Common myeloid progenitor, CD34-positive (primary cell): ENCODE measurements at regions not wholly inside any gene's neighbourhood (a gene's known extent, or its start where the extent isn't known, plus 50 kb on each side); places are given as distances from the start of the nearest gene placed in this dataset.

ENCODE experiments used
- CTCF ChIA-PET: fragments of 350-600 bp; sonication (Branson Sonifier 250); formaldehyde crosslinking; loops from one replicate; lab custom pipeline; 2021; ENCODE audit warnings: antibody characterized with exemption; lab: Charles Lee
- POLR2A ChIA-PET: fragments of 350-600 bp; sonication (Branson Sonifier 250); formaldehyde crosslinking; loops from one replicate; lab custom pipeline; 2021; ENCODE audit warnings: antibody characterized with exemption; lab: Charles Lee
- DNase-seq, 3 donors: peaks; one replicate each; pipeline versions ENCODE4 v3.0.0 to v3.0.0-alpha.2; 2013
- H3K27ac ChIP-seq, 2 experiments: 1 replicate in 1 of 2; 2 replicates in 1 of 2; pipeline ENCODE4 v1.7.0; 2013; ENCODE audit warnings: inconsistent platforms in 2 of 2, low read length in 2 of 2, mild to moderate bottlenecking in 2 of 2, low read depth in 1 of 2, moderate library complexity in 1 of 2; ENCODE audit not compliant: severe bottlenecking in 2 of 2, insufficient read depth in 1 of 2, poor library complexity in 1 of 2
- H3K27me3 ChIP-seq, 5 experiments: replicated peaks in 2 of 5; 1 replicate in 3 of 5; 2 replicates in 2 of 5; pipeline versions ENCODE4 v1.6.1 to v1.7.0; 2013; ENCODE audit warnings: low read length in 4 of 5, mild to moderate bottlenecking in 2 of 5, moderate library complexity in 2 of 5, inconsistent platforms in 1 of 5; ENCODE audit not compliant: insufficient read depth in 5 of 5, control insufficient read depth in 4 of 5
- H3K36me3 ChIP-seq, 4 experiments: 1 replicate in 2 of 4; 2 replicates in 2 of 4; pipeline versions ENCODE4 v1.6.1 to v1.7.0; 2013; ENCODE audit warnings: low read length in 3 of 4, control low read depth in 1 of 4, mild to moderate bottlenecking in 1 of 4; ENCODE audit not compliant: control insufficient read depth in 4 of 4, insufficient read depth in 4 of 4
- H3K4me1 ChIP-seq, 4 experiments: 1 replicate in 3 of 4; 2 replicates in 1 of 4; pipeline versions ENCODE4 v1.6.1 to v1.7.1; 2013; ENCODE audit warnings: low read length in 3 of 4, mild to moderate bottlenecking in 3 of 4, control low read depth in 1 of 4, inconsistent platforms in 1 of 4, moderate library complexity in 1 of 4; ENCODE audit not compliant: control insufficient read depth in 4 of 4, insufficient read depth in 4 of 4; ENCODE audit errors: control extremely low read depth in 1 of 4
- H3K4me3 ChIP-seq, 7 experiments: 1 replicate in 4 of 7; 2 replicates in 3 of 7; pipeline versions ENCODE4 v1.5.1 to v1.7.0; 2013; ENCODE audit warnings: mild to moderate bottlenecking in 7 of 7, low read length in 6 of 7, moderate library complexity in 6 of 7, inconsistent platforms in 2 of 7, low read depth in 2 of 7, control low read depth in 1 of 7; ENCODE audit not compliant: insufficient read depth in 4 of 7, control insufficient read depth in 1 of 7; ENCODE audit errors: extremely low read depth in 1 of 7
- H3K9me3 ChIP-seq, 5 experiments: 1 replicate in 4 of 5; 2 replicates in 1 of 5; pipeline versions ENCODE4 v1.6.1 to v1.7.1; 2013; ENCODE audit warnings: low read length in 4 of 5, mild to moderate bottlenecking in 2 of 5, inconsistent platforms in 1 of 5, low read depth in 1 of 5, moderate library complexity in 1 of 5; ENCODE audit not compliant: control insufficient read depth in 4 of 5, insufficient read depth in 2 of 5; ENCODE audit errors: control extremely low read depth in 1 of 5
- WGBS: methylation state at CpG from one replicate; pipeline ENCODE4 v1.1.5; 2013; ENCODE audit not compliant: insufficient coverage; 5-methylcytosine and 5-hydroxymethylcytosine counted together

- H3K4me1 ChIP-seq, result peaks cover 0 to 62% (median 46%) of the 10 kb centered on the region in 4 experiments
- H3K36me3 ChIP-seq, result no peaks in the 10 kb centered on the region
- H3K4me3 ChIP-seq, result no peak overlapping the region
- no peaks in the 10 kb centered on the region for H3K9me3 ChIP-seq
- ChIA-PET POLR2A (no interaction called here), CTCF (interaction anchor here (0.9 to 1.2 kb wide), 5 partner anchors 16 to 101 kb away, joined by 3 to 4 read pairs (median 3); no protein-coding TSS in a partner anchor)
- WGBS, result 97% methylated on average over 7 of the region's 7 CpGs
- H3K27me3 ChIP-seq, result no peaks in the 10 kb centered on the region
- H3K27ac ChIP-seq, result no peak overlapping the region
- DNase-seq, result no peak
Measured at GRCh38 chr9:134265078-134265477, 61.2 kb upstream of the RXRA start.

DNA sequence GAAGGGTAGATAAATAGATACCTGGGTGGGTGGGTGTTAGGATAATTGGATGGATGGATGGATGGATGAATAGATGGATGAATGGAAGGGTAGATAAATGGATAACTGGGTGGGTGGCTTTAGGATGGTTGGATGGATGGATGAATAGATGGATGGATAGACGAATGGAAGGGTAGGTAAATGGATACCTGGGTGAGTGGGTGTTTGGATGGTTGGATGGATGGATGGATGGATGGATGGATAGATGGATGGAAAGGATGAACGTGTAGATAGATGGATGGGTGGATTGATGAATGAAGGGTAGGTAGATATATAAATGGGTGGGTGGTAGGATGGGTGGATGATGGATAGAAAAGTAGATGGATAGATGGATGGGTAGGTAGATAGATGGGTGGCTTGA is 59.8 kb upstream of the RXRA start:
- no peak for DNase-seq
- no peaks in the 10 kb centered on the region for H3K36me3 ChIP-seq
- H3K27ac ChIP-seq, result no peak overlapping the region
- CTCF ChIA-PET, result interaction anchor here (1.2 to 3.7 kb wide), 4 partner anchors 21 to 95 kb away, joined by 3 to 21 read pairs (median 4); no protein-coding TSS in a partner anchor
- POLR2A ChIA-PET, result no interaction called here
- peaks cover 0 to 62% (median 46%) of the 10 kb centered on the region in 4 experiments for H3K4me1 ChIP-seq
- 100% methylated on average over 2 of the region's 2 CpGs for WGBS
- H3K9me3 ChIP-seq, result no peaks in the 10 kb centered on the region
- H3K27me3 ChIP-seq, result no peaks in the 10 kb centered on the region
- H3K4me3 ChIP-seq, result no peak overlapping the region

DNA sequence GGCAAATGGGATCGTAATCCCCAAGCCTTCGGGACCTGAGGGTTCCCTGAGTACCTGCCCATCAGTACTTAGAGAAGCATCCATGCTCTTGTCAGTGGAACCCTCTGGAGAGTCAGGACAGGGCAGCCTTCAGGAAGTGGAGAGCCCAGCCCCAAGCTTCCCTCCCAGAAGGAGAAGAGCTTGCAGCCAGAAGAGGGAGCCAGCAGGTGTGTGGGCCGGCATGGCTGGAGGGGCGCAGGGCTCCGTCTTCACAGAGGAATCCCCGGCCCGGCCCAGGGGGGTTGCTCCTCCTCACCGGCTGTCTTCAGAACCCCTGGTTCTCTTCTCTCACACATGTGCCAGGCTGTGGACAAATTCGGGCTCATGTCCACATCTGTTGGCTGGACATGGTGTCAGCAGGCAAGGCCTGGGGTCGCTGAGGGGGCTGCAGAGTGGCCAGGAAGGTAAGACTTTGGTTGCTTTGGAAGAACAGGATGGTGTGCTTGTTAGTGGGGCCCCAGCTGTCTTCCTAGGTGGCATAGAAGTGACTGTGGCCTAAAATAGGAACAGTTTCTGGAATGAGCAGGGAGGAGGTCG is 58.9 kb upstream of the RXRA start:
- CTCF ChIA-PET, result interaction anchor here (0.6 to 3.7 kb wide), 6 partner anchors 10 to 96 kb away, joined by 3 to 21 read pairs (median 4); no protein-coding TSS in a partner anchor

GRCh38 chr9:134267881-134268724 is 58.2 kb upstream of the RXRA start:
- H3K27ac ChIP-seq, result peak overlapping the region; percentile 20 to 45
- peak in 2 of 3 donors; percentile 80 to 83 for DNase-seq
- POLR2A ChIA-PET, result interaction anchor here (0.5 to 3.1 kb wide), 3 partner anchors 19 to 34 kb away, joined by 3 to 16 read pairs (median 3); no protein-coding TSS in a partner anchor

More for the DNA sequence above, 58.9 kb upstream of the RXRA start:
- Histone ChIP-seq H3K27me3 (no peaks in the 10 kb centered on the region), H3K4me3 (peak overlapping the region in 2 of 7 experiments; percentile 34 to 49), H3K4me1 (peaks cover 0 to 62% (median 46%) of the 10 kb centered on the region in 4 experiments), H3K36me3 (no peaks in the 10 kb centered on the region), H3K9me3 (no peaks in the 10 kb centered on the region), H3K27ac (no peak overlapping the region)
- POLR2A ChIA-PET, result interaction anchor here (3.1 kb wide), 1 partner anchor 20 kb away, joined by 16 read pairs; no protein-coding TSS in a partner anchor
- 77% methylated on average over 6 of the region's 11 CpGs for WGBS
- DNase-seq, result peak in 1 of 3 donors; percentile 22

GRCh38 chr9:134268747-134269146 is 57.5 kb upstream of the RXRA start:
- 90% methylated on average over 3 of the region's 6 CpGs for WGBS
- ChIA-PET POLR2A (interaction anchor here (0.5 to 3.1 kb wide), 3 partner anchors 18 to 35 kb away, joined by 3 to 16 read pairs (median 3); no protein-coding TSS in a partner anchor), CTCF (interaction anchor here (0.9 to 3.7 kb wide), 13 partner anchors 10 to 174 kb away, joined by 3 to 21 read pairs (median 5); no protein-coding TSS in a partner anchor)
- H3K4me3 ChIP-seq, result no peak overlapping the region
- H3K9me3 ChIP-seq, result no peaks in the 10 kb centered on the region
- no peak overlapping the region for H3K27ac ChIP-seq
- peaks cover 0 to 53% (median 41%) of the 10 kb centered on the region in 4 experiments for H3K4me1 ChIP-seq
- DNase-seq, result no peak
- H3K27me3 ChIP-seq, result no peaks in the 10 kb centered on the region
- H3K36me3 ChIP-seq, result no peaks in the 10 kb centered on the region

More at GRCh38 chr9:134267881-134268724, 58.2 kb upstream of the RXRA start:
- CTCF ChIA-PET, result interaction anchor here (0.6 to 3.7 kb wide), 15 partner anchors 10 to 175 kb away, joined by 3 to 21 read pairs (median 4); no protein-coding TSS in a partner anchor
- no peaks in the 10 kb centered on the region for H3K9me3 ChIP-seq
- H3K4me3 ChIP-seq, result peak overlapping the region in 4 of 7 experiments; percentile 6 to 49 (median 36)
- WGBS, result 29% methylated on average over 28 of the region's 28 CpGs
- H3K36me3 ChIP-seq, result no peaks in the 10 kb centered on the region
- no peaks in the 10 kb centered on the region for H3K27me3 ChIP-seq
- peaks cover 0 to 59% (median 46%) of the 10 kb centered on the region in 4 experiments for H3K4me1 ChIP-seq

DNA sequence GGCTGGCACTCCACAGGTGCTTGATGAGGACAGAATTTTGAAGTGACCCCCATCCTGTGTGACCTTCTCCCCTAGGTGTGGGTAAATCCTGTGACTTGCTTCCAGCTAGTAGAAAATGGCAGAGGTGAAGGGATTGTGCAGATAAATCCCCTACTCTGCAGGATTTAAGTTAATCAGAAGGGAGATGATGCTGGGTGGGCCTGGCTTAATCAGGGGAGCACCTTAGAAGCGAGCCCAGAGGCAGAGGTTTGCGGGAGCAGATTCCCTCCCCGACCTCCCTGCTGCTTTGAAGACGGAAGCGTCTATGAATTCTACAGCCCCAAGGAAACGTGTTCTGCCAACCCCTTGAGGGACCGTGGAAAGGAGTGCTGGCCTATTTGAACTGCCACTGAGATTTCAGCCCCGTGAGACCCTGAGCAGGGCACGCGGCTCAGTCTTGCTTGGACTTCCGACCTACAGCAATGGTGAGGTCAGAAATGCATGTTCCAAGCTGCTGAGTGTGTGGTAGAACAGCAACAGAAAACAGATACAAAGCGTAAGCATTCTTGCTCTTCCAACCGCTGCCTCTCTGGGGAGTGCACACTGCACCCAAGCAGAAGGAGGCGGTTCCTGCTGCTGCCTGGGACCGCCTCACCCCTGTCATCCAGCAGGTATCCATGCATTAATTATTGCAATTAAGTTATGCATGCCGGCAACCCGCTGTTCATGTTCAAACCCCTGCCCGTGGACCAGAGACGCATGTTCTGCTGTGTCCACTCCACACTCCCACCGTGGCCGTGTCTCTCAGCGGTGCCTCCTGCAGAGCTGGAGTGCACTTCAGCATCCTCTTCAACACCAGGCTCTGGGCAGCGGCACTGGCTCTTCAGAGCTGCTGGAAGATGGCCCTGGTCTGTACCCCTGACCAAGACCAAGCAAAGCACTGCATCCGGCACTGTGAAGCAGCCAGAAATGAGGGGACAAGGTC is 54.6 kb upstream of the RXRA start:
- Histone ChIP-seq H3K27me3 (no peaks in the 10 kb centered on the region), H3K36me3 (no peaks in the 10 kb centered on the region), H3K4me1 (peaks cover 0 to 52% (median 48%) of the 10 kb centered on the region in 4 experiments), H3K27ac (no peak overlapping the region), H3K4me3 (no peak overlapping the region), H3K9me3 (no peaks in the 10 kb centered on the region)
- POLR2A ChIA-PET, result no interaction called here
- 89% methylated on average over 24 of the region's 24 CpGs for WGBS
- CTCF ChIA-PET, result interaction anchor here (1.4 kb wide), 1 partner anchor 101 kb away, joined by 3 read pairs; no protein-coding TSS in a partner anchor
- no peak for DNase-seq
